ENCODE measurements at regions not wholly inside any gene's neighbourhood (a gene's known extent, or its start where the extent isn't known, plus 50 kb on each side); places are given as distances from the start of the nearest gene placed in this dataset.

GRCh38 chr20:54710341-54710740 is 234.9 kb downstream of the DOK5 start:
- Histone ChIP-seq H4K8ac (replicated peaks; ENCODE audit: insufficient read length, low read depth, low read length) (no peak overlapping the region), H3K4ac (ENCODE audit: low read depth, low read length) (no peak overlapping the region), H3K23me2 (ENCODE audit: insufficient read length, low read depth, low read length, poor library complexity, severe bottlenecking) (no peaks in the 10 kb centered on the region), H3K23ac (ENCODE audit: insufficient read length, low read depth, low read length) (no peak overlapping the region), H3K9me3 (ENCODE audit: control insufficient read depth, low read depth, low read length) (no peaks in the 10 kb centered on the region), H3K27me3 (ENCODE audit: insufficient read depth, low read length) (no peaks in the 10 kb centered on the region), H2BK15ac (ENCODE audit: low read depth, low read length) (no peak overlapping the region), H4K91ac (ENCODE audit: insufficient read length, low read depth, low read length) (no peak overlapping the region), H2BK20ac (ENCODE audit: low read depth, low read length, poor library complexity, severe bottlenecking) (no peak overlapping the region), H2AFZ (ENCODE audit: low read length) (no peak overlapping the region), H2BK5ac (ENCODE audit: insufficient read length, low read length) (no peak overlapping the region), H4K5ac (ENCODE audit: insufficient read length, low read depth, low read length) (no peak overlapping the region), H4K20me1 (ENCODE audit: control insufficient read depth, insufficient read depth, insufficient read length) (no peaks in the 10 kb centered on the region), H3K4me2 (ENCODE audit: insufficient read depth, insufficient read length, low read length) (no peak overlapping the region), H3K56ac (ENCODE audit: insufficient read length, low read depth, low read length) (no peak overlapping the region), H3K27ac (ENCODE audit: insufficient read length, low read depth, low read length) (no peak overlapping the region), H3K79me1 (ENCODE audit: insufficient read depth, low read depth, low read length, poor library complexity, severe bottlenecking) (no peaks in the 10 kb centered on the region), H3K79me2 (ENCODE audit: insufficient read depth, low read length) (no peaks in the 10 kb centered on the region), H2BK12ac (ENCODE audit: insufficient read length, low read depth, low read length) (no peak overlapping the region), H3K14ac (ENCODE audit: insufficient read depth, low read length) (no peak overlapping the region), H3K4me1 (ENCODE audit: insufficient read depth, low read length) (no peaks in the 10 kb centered on the region), H3K18ac (ENCODE audit: insufficient read length, low read depth, low read length) (no peak overlapping the region), H3K9ac (ENCODE audit: extremely low read depth, insufficient read length, low read length) (no peak overlapping the region), H2AK5ac (ENCODE audit: insufficient read length, low read length) (no peak overlapping the region), H3T11ph (ENCODE audit: low read length) (no peak overlapping the region), H2BK120ac (ENCODE audit: low read depth, low read length, poor library complexity, severe bottlenecking) (no peak overlapping the region)
- no peak overlapping the region for H3K27ac Mint-ChIP-seq
- no peaks in the 10 kb centered on the region; a peak in 1 of 5 replicates for H3K9me3 Mint-ChIP-seq
- H3K4me3 Mint-ChIP-seq: no peak overlapping the region
- H3K27me3 Mint-ChIP-seq (ENCODE audit: low read depth): peaks cover 3% of the 10 kb centered on the region
- TF ChIP-seq CTCF (conservative IDR thresholded peaks at IDR 0.05): no peak
- no peaks in the 10 kb centered on the region for H3K36me3 Mint-ChIP-seq (ENCODE audit: insufficient read depth in 1 of 3, low read depth in 3 of 3)
- WGBS (ENCODE audit: extremely low coverage, insufficient read length, low lambda C conversion rate): no CpG with 5 or more reads among the region's 2 CpGs
- peaks cover 6% of the 10 kb centered on the region in 2 experiments; a peak in 3 of 4 replicates for H3K4me1 Mint-ChIP-seq
- DNase-seq: no peak

Data from H9 (cell line).